ENCODE measurements at regions not wholly inside any gene's neighbourhood (a gene's known extent, or its start where the extent isn't known, plus 50 kb on each side); places are given as distances from the start of the nearest gene placed in this dataset.

GRCh38 chr2:236871500-236872001, 214.1 kb upstream of the COPS8 start:
- no peak for DNase-seq (ENCODE audit: low read depth)
- TF ChIP-seq CTCF (IDR thresholded peaks at IDR 0.05; ENCODE audit: low read depth, low read length, missing control alignments), result no peak

GRCh38 chr2:236872015-236872414, 213.7 kb upstream of the COPS8 start:
- DNase-seq (ENCODE audit: low read depth), result no peak
- TF ChIP-seq CTCF (IDR thresholded peaks at IDR 0.05; ENCODE audit: low read depth, low read length, missing control alignments), result no peak
- H3K4me3 ChIP-seq (ENCODE audit: low read depth, low read length), result no peak overlapping the region

More at GRCh38 chr2:236871500-236872001, 214.1 kb upstream of the COPS8 start:
- no peak overlapping the region for H3K4me3 ChIP-seq (ENCODE audit: low read depth, low read length)

- DNase-seq (ENCODE audit: low read depth), result no peak
- H3K4me3 ChIP-seq (ENCODE audit: low read depth, low read length), result no peak overlapping the region
- TF ChIP-seq CTCF (IDR thresholded peaks at IDR 0.05; ENCODE audit: low read depth, low read length, missing control alignments), result no peak
These were observed 212.7 kb upstream of the COPS8 start for GRCh38 chr2:236872981-236873380.

GRCh38 chr2:236873636-236874035, 212.1 kb upstream of the COPS8 start:
- DNase-seq (ENCODE audit: low read depth), result no peak
- no peak for TF ChIP-seq CTCF (IDR thresholded peaks at IDR 0.05; ENCODE audit: low read depth, low read length, missing control alignments)
- no peak overlapping the region for H3K4me3 ChIP-seq (ENCODE audit: low read depth, low read length)

GRCh38 chr2:236874866-236875481, 210.7 kb upstream of the COPS8 start:
- H3K4me3 ChIP-seq (ENCODE audit: low read depth, low read length), result no peak overlapping the region
- no peak for DNase-seq (ENCODE audit: low read depth)
- no peak for TF ChIP-seq CTCF (IDR thresholded peaks at IDR 0.05; ENCODE audit: low read depth, low read length, missing control alignments)

GRCh38 chr2:236875906-236876505, 209.7 kb upstream of the COPS8 start:
- no peak for DNase-seq (ENCODE audit: low read depth)
- no peak for TF ChIP-seq CTCF (IDR thresholded peaks at IDR 0.05; ENCODE audit: low read depth, low read length, missing control alignments)
- no peak overlapping the region for H3K4me3 ChIP-seq (ENCODE audit: low read depth, low read length)

GRCh38 chr2:236876642-236877041, 209.0 kb upstream of the COPS8 start:
- no peak overlapping the region for H3K4me3 ChIP-seq (ENCODE audit: low read depth, low read length)
- TF ChIP-seq CTCF (IDR thresholded peaks at IDR 0.05; ENCODE audit: low read depth, low read length, missing control alignments), result no peak
- DNase-seq (ENCODE audit: low read depth), result no peak

Measured in GM12864 (cell line).